ENCODE measurements at regions not wholly inside any gene's neighbourhood (a gene's known extent, or its start where the extent isn't known, plus 50 kb on each side); places are given as distances from the start of the nearest gene placed in this dataset.
"Not testable (repeated sequence)": the region's sequence is repeated elsewhere in the genome, so short reads cannot be mapped to it uniquely, and the experiment has no call there.

- DNase-seq (ENCODE audit: low read depth, low spot score) = no peak
Observed at GRCh38 chr2:129798626-129799025, 180.8 kb upstream of the RAB6C start.

- DNase-seq (ENCODE audit: low read depth, low spot score) = no peak
Observed at GRCh38 chr2:129799036-129799958, 180.2 kb upstream of the RAB6C start.

- no peak for DNase-seq (ENCODE audit: low read depth, low spot score)
Observed at GRCh38 chr2:129800285-129800684, 179.2 kb upstream of the RAB6C start.

GRCh38 chr2:129800686-129801085 lies 178.8 kb upstream of the RAB6C start:
- DNase-seq (ENCODE audit: low read depth, low spot score) = no peak

- DNase-seq (ENCODE audit: low read depth, low spot score) = peak; percentile 61
Observed at GRCh38 chr2:129801575-129801974, 177.9 kb upstream of the RAB6C start.

- no peak for DNase-seq (ENCODE audit: low read depth, low spot score)
Observed at GRCh38 chr2:129802290-129802689, 177.2 kb upstream of the RAB6C start.

- DNase-seq (ENCODE audit: low read depth, low spot score) = no peak
Observed at GRCh38 chr2:129803032-129803431, 176.4 kb upstream of the RAB6C start.

GRCh38 chr2:129803871-129804270 lies 175.6 kb upstream of the RAB6C start:
- DNase-seq (ENCODE audit: low read depth, low spot score) = no peak

- no peak for DNase-seq (ENCODE audit: low read depth, low spot score)
Observed at GRCh38 chr2:129805899-129806298, 173.6 kb upstream of the RAB6C start.

- no peak for DNase-seq (ENCODE audit: low read depth, low spot score)
Observed at GRCh38 chr2:129806317-129806716, 173.1 kb upstream of the RAB6C start.

- no peak for DNase-seq (ENCODE audit: low read depth, low spot score)
Observed at GRCh38 chr2:129806990-129807389, 172.5 kb upstream of the RAB6C start.

GRCh38 chr2:129807642-129808338 lies 171.7 kb upstream of the RAB6C start:
- DNase-seq (ENCODE audit: low read depth, low spot score) = not testable (repeated sequence)

GRCh38 chr2:129810521-129810920 lies 168.9 kb upstream of the RAB6C start:
- no peak for DNase-seq (ENCODE audit: low read depth, low spot score)

GRCh38 chr2:129812071-129812470 lies 167.4 kb upstream of the RAB6C start:
- DNase-seq (ENCODE audit: low read depth, low spot score) = no peak

- no peak for DNase-seq (ENCODE audit: low read depth, low spot score)
Observed at GRCh38 chr2:129812654-129813053, 166.8 kb upstream of the RAB6C start.

GRCh38 chr2:129813404-129813803 lies 166.1 kb upstream of the RAB6C start:
- no peak for DNase-seq (ENCODE audit: low read depth, low spot score)

GRCh38 chr2:129816813-129817574 lies 162.5 kb upstream of the RAB6C start:
- no peak for DNase-seq (ENCODE audit: low read depth, low spot score)

- no peak for DNase-seq (ENCODE audit: low read depth, low spot score)
Observed at GRCh38 chr2:129819855-129820254, 159.6 kb upstream of the RAB6C start.

- no peak for DNase-seq (ENCODE audit: low read depth, low spot score)
Observed at GRCh38 chr2:129820908-129821307, 158.6 kb upstream of the RAB6C start.

- no peak for DNase-seq (ENCODE audit: low read depth, low spot score)
Observed at GRCh38 chr2:129821445-129821844, 158.0 kb upstream of the RAB6C start.

- DNase-seq (ENCODE audit: low read depth, low spot score) = no peak
Observed at GRCh38 chr2:129823044-129823443, 156.4 kb upstream of the RAB6C start.

All from astrocyte of the hippocampus (primary cell).